DND-41 (cell line): ENCODE measurements at regions not wholly inside any gene's neighbourhood (a gene's known extent, or its start where the extent isn't known, plus 50 kb on each side); places are given as distances from the start of the nearest gene placed in this dataset.

Experiments
- ATAC-seq: fragments of 200-7000 bp; cut with Tn5 transposase; 3 replicates; pipeline ENCODE4 v1.9.1; 2021; ENCODE audit warnings: low read depth; ENCODE audit not compliant: insufficient read depth
- DNase-seq: peaks from one replicate; pipeline ENCODE4 v3.0.0-alpha.2; 2020
- H2AFZ ChIP-seq: 2 replicates; pipeline ENCODE4 v1.6.0; 2012; ENCODE audit warnings: low read depth, low read length
- H3K27ac ChIP-seq: 2 replicates; pipeline ENCODE4 v1.5.1; 2012; ENCODE audit warnings: low read length, inconsistent platforms
- H3K27me3 ChIP-seq: fragments of 200-600 bp; sonication (generic); 2 replicates; pipeline ENCODE4 v1.6.0; 2012; ENCODE audit warnings: low read length, mild to moderate bottlenecking, inconsistent platforms; ENCODE audit not compliant: insufficient read depth, poor library complexity
- H3K36me3 ChIP-seq: 2 replicates; pipeline ENCODE4 v1.5.1; 2012; ENCODE audit warnings: low read length, inconsistent platforms; ENCODE audit not compliant: insufficient read depth
- H3K4me1 ChIP-seq: 2 replicates; pipeline ENCODE4 v1.5.1; 2012; ENCODE audit warnings: mild to moderate bottlenecking, low read length; ENCODE audit not compliant: insufficient read depth
- H3K4me2 ChIP-seq: 2 replicates; pipeline ENCODE4 v1.6.0; 2012; ENCODE audit warnings: mild to moderate bottlenecking, moderate library complexity, low read length, inconsistent platforms; ENCODE audit not compliant: insufficient read depth
- H3K4me3 ChIP-seq, 2 experiments: fragments of 200-600 bp in 1 of 2; shearing (Covaris generic) in 1 of 2; 2 replicates each; pipeline ENCODE4 v1.5.1; 2012 to 2016; ENCODE audit warnings: inconsistent platforms in 2 of 2, low read length in 2 of 2, mild to moderate bottlenecking in 2 of 2, low read depth in 1 of 2, moderate library complexity in 1 of 2
- H3K79me2 ChIP-seq: 2 replicates; pipeline ENCODE4 v1.6.0; 2012; ENCODE audit warnings: low read length, inconsistent platforms; ENCODE audit not compliant: insufficient read depth
- H3K9ac ChIP-seq: 2 replicates; pipeline ENCODE4 v1.6.0; 2012; ENCODE audit warnings: low read depth, mild to moderate bottlenecking, inconsistent platforms, low read length, moderate library complexity
- H3K9me3 ChIP-seq: 2 replicates; pipeline ENCODE4 v1.5.1; 2012; ENCODE audit warnings: low read length, moderate library complexity, mild to moderate bottlenecking, inconsistent platforms; ENCODE audit not compliant: insufficient read depth, severe bottlenecking
- H4K20me1 ChIP-seq: 2 replicates; pipeline ENCODE4 v1.6.0; 2012; ENCODE audit warnings: low read length; ENCODE audit not compliant: insufficient read depth
- CTCF ChIP-seq: IDR thresholded peaks from 2 replicates; pipeline ENCODE4 v1.5.1; 2012; ENCODE audit warnings: borderline replicate concordance, low read length, moderate library complexity, mild to moderate bottlenecking; ENCODE audit not compliant: poor library complexity, severe bottlenecking; ENCODE audit errors: extremely low read depth
- EZH2 ChIP-seq: IDR thresholded peaks from 3 replicates; pipeline ENCODE4 v1.6.1; 2012; ENCODE audit warnings: borderline replicate concordance, low read depth, mild to moderate bottlenecking, moderate library complexity, low read length, inconsistent platforms; ENCODE audit not compliant: severe bottlenecking

- H4K20me1 ChIP-seq, result no peaks in the 10 kb centered on the region
- TF ChIP-seq EZH2 (no peak), CTCF (no peak)
- no peaks in the 10 kb centered on the region for H3K27me3 ChIP-seq
- peaks cover 12% of the 10 kb centered on the region for H3K9me3 ChIP-seq
- H3K27ac ChIP-seq, result no peak overlapping the region
- H3K4me3 ChIP-seq, result no peak overlapping the region
- ATAC-seq (no peak), DNase-seq (no peak)
- no peaks in the 10 kb centered on the region for H3K79me2 ChIP-seq
- peaks cover 13% of the 10 kb centered on the region for H3K4me1 ChIP-seq
- H2AFZ ChIP-seq, result peak overlapping the region; percentile 29; the same call in 1 of the 2 replicates
- H3K9ac ChIP-seq, result no peak overlapping the region
- no peak overlapping the region for H3K4me2 ChIP-seq
- H3K36me3 ChIP-seq, result no peaks in the 10 kb centered on the region
These were observed 164.3 kb downstream of the AASDHPPT start for GRCh38 chr11:106241601-106242257.

GRCh38 chr11:106242718-106243415 lies 165.4 kb downstream of the AASDHPPT start:
- peak; percentile 64 for ATAC-seq
- no peak for TF ChIP-seq EZH2
- no peak for TF ChIP-seq CTCF

GRCh38 chr11:106246495-106246894 lies 169.0 kb downstream of the AASDHPPT start:
- Histone ChIP-seq H3K27me3 (no peaks in the 10 kb centered on the region), H3K4me3 (no peak overlapping the region), H3K9me3 (peaks cover 18% of the 10 kb centered on the region), H3K4me2 (no peak overlapping the region), H3K79me2 (no peaks in the 10 kb centered on the region), H3K36me3 (no peaks in the 10 kb centered on the region), H4K20me1 (no peaks in the 10 kb centered on the region), H3K27ac (no peak overlapping the region), H3K9ac (no peak overlapping the region), H2AFZ (no peak overlapping the region), H3K4me1 (peaks cover 13% of the 10 kb centered on the region)
- no peak for ATAC-seq
- TF ChIP-seq CTCF (no peak), EZH2 (no peak)
- DNase-seq, result no peak

More at GRCh38 chr11:106242718-106243415, 165.4 kb downstream of the AASDHPPT start:
- Histone ChIP-seq H2AFZ (no peak overlapping the region; the same call in none of the 2 replicates), H3K9ac (no peak overlapping the region), H3K9me3 (peaks cover 18% of the 10 kb centered on the region), H3K4me2 (no peak overlapping the region), H3K79me2 (no peaks in the 10 kb centered on the region), H3K4me1 (peaks cover 13% of the 10 kb centered on the region), H4K20me1 (no peaks in the 10 kb centered on the region), H3K4me3 (no peak overlapping the region), H3K27ac (peak overlapping the region; percentile 22; the same call in 1 of the 2 replicates), H3K36me3 (no peaks in the 10 kb centered on the region), H3K27me3 (no peaks in the 10 kb centered on the region)
- DNase-seq, result no peak
